GM18858 (cell line): ENCODE measurements at regions not wholly inside any gene's neighbourhood (a gene's known extent, or its start where the extent isn't known, plus 50 kb on each side); places are given as distances from the start of the nearest gene placed in this dataset.
A peak's percentile ranks its signal among the peaks of the same experiment; 100 is the strongest.
"Not testable (repeated sequence)": the region's sequence is repeated elsewhere in the genome, so short reads cannot be mapped to it uniquely, and the experiment has no call there.

ENCODE experiments used
- ATAC-seq: cut with Tn5 transposase; IDR thresholded peaks from one replicate; pipeline ENCODE4 v1.9.1; 2021; ENCODE audit not compliant: unreplicated experiment

GRCh38 chr5:68070591-68071281 is 144.8 kb upstream of the PIK3R1 start:
- peak; percentile 93 for ATAC-seq

GRCh38 chr5:68067976-68068603 is 147.5 kb upstream of the PIK3R1 start:
- ATAC-seq, result no peak

DNA sequence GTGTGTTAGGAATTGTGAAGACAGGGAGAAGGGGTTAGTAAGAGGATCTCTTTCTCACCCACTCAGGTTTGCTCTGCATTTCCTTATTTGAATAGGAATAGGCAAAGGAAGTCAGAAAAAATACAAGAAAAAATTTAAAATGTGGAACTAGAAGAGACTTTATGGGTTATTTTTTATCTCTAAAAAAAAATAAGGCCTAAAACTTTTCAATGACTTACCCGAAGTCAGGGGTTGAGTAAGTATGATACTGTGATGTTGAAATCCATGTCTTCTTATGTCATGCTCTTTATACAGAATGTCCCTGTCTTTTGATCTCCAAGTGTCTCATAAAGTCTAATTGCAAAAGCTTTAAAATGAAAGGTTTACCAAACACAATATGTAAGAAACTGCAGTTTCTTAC is 148.3 kb upstream of the PIK3R1 start:
- no peak for ATAC-seq

- ATAC-seq, result no peak
These were observed 149.1 kb upstream of the PIK3R1 start for GRCh38 chr5:68066277-68066955.

GRCh38 chr5:68065321-68065720 is 150.2 kb upstream of the PIK3R1 start:
- not testable (repeated sequence) for ATAC-seq

- no peak for ATAC-seq
These were observed 155.2 kb upstream of the PIK3R1 start for GRCh38 chr5:68060382-68060781.

- ATAC-seq, result no peak
These were observed 158.4 kb upstream of the PIK3R1 start for GRCh38 chr5:68057191-68057590.

- ATAC-seq, result no peak
These were observed 159.9 kb upstream of the PIK3R1 start for GRCh38 chr5:68055686-68056085.

- ATAC-seq, result no peak
These were observed 160.9 kb upstream of the PIK3R1 start for GRCh38 chr5:68054638-68055037.

DNA sequence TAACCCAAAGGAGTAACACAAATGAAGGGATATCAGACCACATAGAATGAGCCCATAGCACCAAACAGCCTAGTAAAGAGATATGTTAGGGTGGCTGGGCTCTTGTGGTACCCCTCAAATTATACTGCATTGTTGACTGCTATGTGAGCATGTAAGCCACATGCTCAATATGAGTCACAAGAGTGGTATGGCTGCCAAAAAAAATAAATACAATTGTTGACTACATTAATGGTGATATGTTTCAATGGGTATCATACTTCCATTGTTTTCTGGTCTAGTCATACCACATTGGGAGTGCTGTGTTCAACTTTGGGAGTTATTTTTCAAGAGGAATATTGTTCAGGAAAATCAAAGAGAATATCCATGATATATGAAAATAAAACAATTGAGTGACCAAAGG is 162.4 kb upstream of the PIK3R1 start:
- ATAC-seq, result no peak

DNA sequence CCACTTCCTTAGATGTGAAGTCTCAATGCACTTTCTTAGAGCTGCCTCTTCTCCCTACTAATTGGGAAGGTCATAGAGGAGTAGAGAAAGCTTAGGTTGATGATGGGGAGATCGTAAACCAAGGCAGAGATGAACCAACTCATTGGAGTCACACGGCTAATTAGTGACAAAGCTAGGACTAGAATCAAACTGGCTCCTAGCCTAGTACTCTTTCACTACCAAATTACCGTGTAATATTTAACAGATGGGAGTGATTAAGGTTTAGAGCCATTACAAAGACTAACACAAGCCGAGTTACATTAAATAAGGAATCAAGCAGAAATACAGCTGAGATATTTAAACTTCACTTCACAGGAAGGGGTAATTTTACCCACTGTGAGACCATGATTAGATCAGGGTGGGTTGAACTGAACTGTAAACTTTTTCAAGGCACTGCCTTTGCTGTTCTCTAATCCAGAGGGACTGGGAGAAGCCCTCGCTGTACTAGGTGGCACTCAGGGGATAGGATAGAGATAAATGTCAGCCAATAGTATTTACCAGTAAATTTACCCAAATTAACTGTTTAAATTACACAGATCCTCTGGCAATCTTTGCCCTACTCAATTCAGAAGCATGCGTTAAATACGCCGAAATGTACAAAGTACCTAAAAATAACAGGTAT is 166.4 kb upstream of the PIK3R1 start:
- no peak for ATAC-seq

DNA sequence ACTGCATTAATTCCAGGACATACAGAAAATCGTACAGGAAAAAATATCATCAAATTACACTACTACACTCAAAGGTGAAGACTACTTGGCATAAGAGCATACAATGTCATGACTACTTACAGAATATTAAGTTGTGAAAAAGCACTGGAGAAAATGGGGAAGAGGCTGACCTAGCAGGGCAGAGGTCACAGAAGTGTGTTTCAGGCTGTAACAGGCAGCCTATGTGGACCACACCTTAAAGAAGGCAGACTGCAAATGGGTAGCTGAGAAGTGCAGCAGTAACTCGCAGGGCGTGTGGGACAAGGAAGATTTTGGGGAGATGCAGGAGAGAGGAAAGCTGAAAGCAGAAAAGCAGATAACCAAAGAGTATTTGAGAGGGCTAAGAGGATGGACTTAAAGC is 167.0 kb upstream of the PIK3R1 start:
- no peak for ATAC-seq

DNA sequence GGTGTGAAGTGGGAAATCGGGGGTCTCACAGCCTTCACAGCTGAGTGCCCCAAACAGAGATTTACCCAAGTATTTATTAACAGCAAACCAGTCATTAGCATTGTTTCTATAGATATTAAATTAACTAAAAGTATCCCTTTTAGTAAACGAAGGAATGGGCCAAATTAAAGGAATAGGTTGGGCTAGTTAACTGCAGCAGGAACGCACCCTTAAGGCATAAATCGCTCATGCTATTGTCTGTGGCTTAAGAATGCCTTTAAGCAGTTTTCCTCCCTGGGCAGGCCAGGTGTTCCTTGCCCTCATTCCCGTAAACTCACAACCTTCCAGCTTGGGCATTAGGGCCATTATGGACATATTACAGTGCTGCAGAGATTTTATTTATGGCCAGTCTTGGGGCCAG is 167.5 kb upstream of the PIK3R1 start:
- ATAC-seq, result not testable (repeated sequence)

DNA sequence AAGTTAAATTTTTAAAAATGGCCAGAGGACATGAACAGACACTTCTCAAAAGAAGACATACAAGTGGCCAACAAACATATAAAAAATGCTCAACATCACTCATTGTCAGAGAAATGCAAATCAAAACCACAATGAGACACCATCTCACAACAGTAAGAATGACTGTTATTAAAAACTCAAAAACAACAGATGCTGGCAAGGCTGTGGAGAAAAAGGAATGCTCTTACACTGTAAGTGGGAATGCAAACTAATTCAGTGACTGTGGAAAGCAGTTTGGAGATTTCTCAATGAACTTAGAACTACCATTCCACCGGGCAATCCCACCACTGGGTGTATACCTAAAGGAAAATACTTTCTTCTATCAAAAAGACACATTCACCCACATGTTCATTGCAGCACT is 168.5 kb upstream of the PIK3R1 start:
- ATAC-seq, result no peak

- ATAC-seq, result no peak
These were observed 169.1 kb upstream of the PIK3R1 start for GRCh38 chr5:68046445-68046844.

- peak; percentile 87 for ATAC-seq
These were observed 174.3 kb upstream of the PIK3R1 start for GRCh38 chr5:68041293-68041692.

DNA sequence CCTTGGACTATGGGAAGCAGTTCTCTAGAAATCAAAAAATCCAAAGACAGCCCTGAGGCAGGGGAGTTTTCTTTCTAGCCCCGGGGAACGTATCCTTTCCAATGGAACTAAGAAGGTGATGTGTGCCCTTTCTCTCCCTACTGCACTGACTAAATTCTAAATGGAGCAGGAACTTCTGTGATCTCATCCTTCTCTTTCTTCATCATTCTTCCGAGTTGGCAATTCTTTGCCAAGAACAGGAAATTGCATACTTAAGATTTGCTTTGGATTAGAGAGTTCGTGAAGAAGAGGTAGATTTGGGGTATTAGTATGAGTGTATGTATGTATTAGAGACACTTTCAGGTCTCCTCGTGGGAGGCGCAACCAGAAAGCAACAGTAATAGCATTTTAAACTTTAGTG is 178.0 kb upstream of the PIK3R1 start:
- no peak for ATAC-seq

- ATAC-seq, result no peak
These were observed 181.5 kb upstream of the PIK3R1 start for GRCh38 chr5:68033961-68034571.

DNA sequence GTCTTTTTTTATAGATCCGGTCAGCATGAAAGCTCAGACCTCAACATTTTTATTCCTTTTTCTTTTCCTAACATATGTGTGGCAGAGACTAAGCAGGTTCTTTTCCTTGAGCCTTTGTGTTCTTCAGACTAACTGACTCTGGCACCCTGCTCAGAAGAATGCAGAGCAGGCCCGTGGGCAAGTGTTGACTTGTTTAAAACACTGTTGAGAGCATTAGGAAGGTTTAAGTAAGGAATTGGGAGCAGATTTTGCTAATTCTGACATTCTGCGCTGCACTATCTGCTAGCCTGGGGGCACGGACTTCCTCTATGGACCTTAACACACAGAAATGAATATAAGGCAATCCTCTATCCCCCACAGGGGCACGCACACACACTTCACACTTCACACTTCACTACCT is 182.5 kb upstream of the PIK3R1 start:
- no peak for ATAC-seq

- ATAC-seq, result no peak
These were observed 183.3 kb upstream of the PIK3R1 start for GRCh38 chr5:68032216-68032762.

DNA sequence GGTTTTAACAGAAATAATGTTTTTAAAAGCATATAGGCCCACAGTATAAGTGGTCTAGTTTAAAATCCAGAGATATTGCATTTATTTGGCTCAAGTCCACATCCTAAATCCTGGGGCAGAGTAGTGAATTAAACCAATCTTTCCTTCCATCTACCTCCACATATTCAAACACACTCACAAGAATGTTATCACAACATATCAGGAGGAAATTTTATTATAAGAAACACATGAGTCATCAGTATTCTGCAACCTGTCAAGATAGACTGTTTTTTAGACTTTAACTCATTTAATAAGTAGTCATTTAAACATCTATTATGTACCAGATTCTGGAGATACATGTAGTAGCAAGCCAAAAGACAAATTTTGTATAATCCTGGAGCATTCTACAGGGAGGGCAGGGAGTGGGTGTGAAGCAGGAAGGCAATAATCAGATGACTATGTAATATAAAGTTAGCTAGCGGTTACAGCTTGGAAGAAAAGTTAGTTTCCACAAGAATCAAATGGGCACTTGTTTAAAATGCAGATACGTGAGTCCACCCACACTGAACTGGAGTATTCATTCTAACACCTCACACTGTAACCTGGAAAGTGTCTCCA is 187.3 kb upstream of the PIK3R1 start:
- no peak for ATAC-seq
